ENCODE measurements at regions not wholly inside any gene's neighbourhood (a gene's known extent, or its start where the extent isn't known, plus 50 kb on each side); places are given as distances from the start of the nearest gene placed in this dataset.

- DNase-seq (ENCODE audit: unreplicated experiment) = no peak
- no peak overlapping the region for H3K4me3 Mint-ChIP-seq (ENCODE audit: unreplicated experiment)
- intact Hi-C loops (cut with micrococcal nuclease) = no loop called here
- ChIA-PET CTCF (interaction anchor here (0.7 to 1.0 kb wide), 3 partner anchors 12 to 111 kb away, joined by 3 read pairs; no protein-coding TSS in a partner anchor), POLR2A (no interaction called here)
- no peaks in the 10 kb centered on the region for H3K27me3 Mint-ChIP-seq (ENCODE audit: insufficient read depth, unreplicated experiment)
- H3K36me3 Mint-ChIP-seq (ENCODE audit: insufficient read depth, unreplicated experiment) = no peaks in the 10 kb centered on the region
- H3K27ac Mint-ChIP-seq (ENCODE audit: low read depth, unreplicated experiment) = no peak overlapping the region
- H3K4me1 Mint-ChIP-seq (ENCODE audit: insufficient read depth, unreplicated experiment) = peaks cover 16% of the 10 kb centered on the region
- BruUV-seq (replicated peaks) = no TSS peak
- no peak for TF ChIP-seq CTCF (IDR thresholded peaks at IDR 0.05; ENCODE audit: unreplicated experiment)
- H3K9me3 Mint-ChIP-seq (ENCODE audit: unreplicated experiment) = no peaks in the 10 kb centered on the region
Observed at GRCh38 chr15:95795386-95795785, 535.1 kb upstream of the NR2F2 start.

GRCh38 chr15:95799286-95800200 is 531.0 kb upstream of the NR2F2 start:
- no peaks in the 10 kb centered on the region for H3K27me3 Mint-ChIP-seq (ENCODE audit: insufficient read depth, unreplicated experiment)
- H3K9me3 Mint-ChIP-seq (ENCODE audit: unreplicated experiment) = no peaks in the 10 kb centered on the region
- H3K4me1 Mint-ChIP-seq (ENCODE audit: insufficient read depth, unreplicated experiment) = peaks cover 16% of the 10 kb centered on the region
- H3K27ac Mint-ChIP-seq (ENCODE audit: low read depth, unreplicated experiment) = no peak overlapping the region
- intact Hi-C loops (cut with micrococcal nuclease) = no loop called here
- peak; percentile 76 for DNase-seq (ENCODE audit: unreplicated experiment)
- TF ChIP-seq CTCF (IDR thresholded peaks at IDR 0.05; ENCODE audit: unreplicated experiment) = no peak
- POLR2A ChIA-PET = interaction anchor here (0.8 kb wide), 1 partner anchor 552 kb away, joined by 4 read pairs; no protein-coding TSS in a partner anchor
- no peaks in the 10 kb centered on the region for H3K36me3 Mint-ChIP-seq (ENCODE audit: insufficient read depth, unreplicated experiment)
- BruUV-seq (replicated peaks) = no TSS peak
- H3K4me3 Mint-ChIP-seq (ENCODE audit: unreplicated experiment) = no peak overlapping the region
- CTCF ChIA-PET = interaction anchor here (0.6 to 1.2 kb wide), 3 partner anchors 108 to 940 kb away, joined by 3 read pairs; partner anchors contain the start of gene NR2F2

- Mint-ChIP-seq H3K9me3 (ENCODE audit: unreplicated experiment) (no peaks in the 10 kb centered on the region), H3K27ac (ENCODE audit: low read depth, unreplicated experiment) (no peak overlapping the region), H3K27me3 (ENCODE audit: insufficient read depth, unreplicated experiment) (no peaks in the 10 kb centered on the region), H3K4me3 (ENCODE audit: unreplicated experiment) (no peak overlapping the region), H3K36me3 (ENCODE audit: insufficient read depth, unreplicated experiment) (no peaks in the 10 kb centered on the region), H3K4me1 (ENCODE audit: insufficient read depth, unreplicated experiment) (peaks cover 7% of the 10 kb centered on the region)
- TF ChIP-seq CTCF (IDR thresholded peaks at IDR 0.05; ENCODE audit: unreplicated experiment) = no peak
- BruUV-seq (replicated peaks) = no TSS peak
- CTCF ChIA-PET = no interaction called here
- intact Hi-C loops (cut with micrococcal nuclease) = no loop called here
- POLR2A ChIA-PET = no interaction called here
- no peak for DNase-seq (ENCODE audit: unreplicated experiment)
Observed at GRCh38 chr15:95804484-95804883, 526.0 kb upstream of the NR2F2 start.

GRCh38 chr15:95812491-95812890 is 518.0 kb upstream of the NR2F2 start:
- H3K36me3 Mint-ChIP-seq (ENCODE audit: insufficient read depth, unreplicated experiment) = no peaks in the 10 kb centered on the region
- intact Hi-C loops (cut with micrococcal nuclease) = no loop called here
- H3K4me1 Mint-ChIP-seq (ENCODE audit: insufficient read depth, unreplicated experiment) = no peaks in the 10 kb centered on the region
- H3K27ac Mint-ChIP-seq (ENCODE audit: low read depth, unreplicated experiment) = no peak overlapping the region
- H3K9me3 Mint-ChIP-seq (ENCODE audit: unreplicated experiment) = peaks cover under 1% of the 10 kb centered on the region
- no peak for TF ChIP-seq CTCF (IDR thresholded peaks at IDR 0.05; ENCODE audit: unreplicated experiment)
- POLR2A ChIA-PET = no interaction called here
- H3K4me3 Mint-ChIP-seq (ENCODE audit: unreplicated experiment) = no peak overlapping the region
- peak; percentile 2 for DNase-seq (ENCODE audit: unreplicated experiment)
- BruUV-seq (replicated peaks) = no TSS peak
- CTCF ChIA-PET = no interaction called here
- no peaks in the 10 kb centered on the region for H3K27me3 Mint-ChIP-seq (ENCODE audit: insufficient read depth, unreplicated experiment)

Measured in MCF 10A (cell line).